PC-3 (cell line): ENCODE measurements at regions not wholly inside any gene's neighbourhood (a gene's known extent, or its start where the extent isn't known, plus 50 kb on each side); places are given as distances from the start of the nearest gene placed in this dataset.

Experiments
- ATAC-seq: fragments of 200-7000 bp; cut with Tn5 transposase; 2 replicates; pipeline ENCODE4 v1.9.1; 2020; ENCODE audit warnings: mild to moderate bottlenecking, moderate library complexity
- BruUV-seq: library from RNA; stranded (reverse); fragments of 400-500 nt; replicated peaks from 2 replicates; lab custom pipeline; 2021; lab: Mats Ljungman, UMichigan
- CTCF ChIA-PET: fragments of 300-600 bp; sonication (Branson Sonifier 250); formaldehyde crosslinking; loops from one replicate; lab custom pipeline; 2022; ENCODE audit warnings: antibody characterized with exemption; lab: Charles Lee
- POLR2A ChIA-PET: fragments of 300-600 bp; sonication (Branson Sonifier 250); formaldehyde crosslinking; loops from one replicate; lab custom pipeline; 2022; ENCODE audit warnings: antibody characterized with exemption; ENCODE audit not compliant: unreplicated experiment; lab: Charles Lee
- DNase-seq: peaks from one replicate; pipeline ENCODE4 v3.0.0-alpha.2; 2015
- H2AFZ ChIP-seq: fragments of 300-600 bp; sonication (generic); 2 replicates; pipeline ENCODE4 v1.6.0; 2016; ENCODE audit warnings: antibody characterized with exemption, low read length
- H3F3A ChIP-seq: fragments of 300-600 bp; sonication (generic); one replicate; pipeline ENCODE4 v1.6.0; 2017; ENCODE audit warnings: antibody characterized with exemption, low read length, control low read depth, mild to moderate bottlenecking; ENCODE audit not compliant: unreplicated experiment
- H3K27ac ChIP-seq: fragments of 300-600 bp; sonication (generic); 2 replicates; pipeline ENCODE4 v1.5.1; 2016; ENCODE audit warnings: mild to moderate bottlenecking, low read length
- H3K27me3 ChIP-seq: fragments of 300-600 bp; sonication (generic); 2 replicates; pipeline ENCODE4 v1.6.1; 2016; ENCODE audit warnings: low read length, mixed read lengths
- H3K36me3 ChIP-seq: fragments of 300-600 bp; sonication (generic); 2 replicates; pipeline ENCODE4 v1.6.1; 2016; ENCODE audit warnings: low read depth, mixed run types, low read length, mixed read lengths
- H3K4me1 ChIP-seq: fragments of 300-600 bp; sonication (generic); 2 replicates; pipeline ENCODE4 v1.5.1; 2016; ENCODE audit warnings: low read length; ENCODE audit not compliant: insufficient read depth
- H3K4me2 ChIP-seq: fragments of 300-600 bp; sonication (generic); 2 replicates; pipeline ENCODE4 v1.6.0; 2016; ENCODE audit warnings: low read length
- H3K4me3 ChIP-seq: fragments of 300-600 bp; sonication (generic); 2 replicates; pipeline ENCODE4 v1.5.1; 2016; ENCODE audit warnings: mild to moderate bottlenecking, low read length, mixed read lengths
- H3K79me2 ChIP-seq: fragments of 300-600 bp; sonication (generic); 2 replicates; pipeline ENCODE4 v1.6.1; 2017; ENCODE audit warnings: low read length, mixed read lengths
- H3K9ac ChIP-seq: fragments of 300-600 bp; sonication (generic); 2 replicates; pipeline ENCODE4 v1.6.0; 2016; ENCODE audit warnings: mild to moderate bottlenecking, low read length
- H3K9me2 ChIP-seq: fragments of 300-600 bp; sonication (generic); replicated peaks from 2 replicates; pipeline ENCODE4 v1.6.1; 2016; ENCODE audit warnings: mixed run types, low read length, mixed read lengths
- H3K9me3 ChIP-seq: fragments of 300-600 bp; sonication (generic); 2 replicates; pipeline ENCODE4 v1.6.1; 2016; ENCODE audit warnings: low read length, mixed read lengths
- H4K20me1 ChIP-seq: fragments of 300-600 bp; sonication (generic); 2 replicates; pipeline ENCODE4 v1.6.1; 2016; ENCODE audit warnings: low read length, mixed read lengths
- EZH2 ChIP-seq: fragments of 300-600 bp; sonication (generic); IDR thresholded peaks from one replicate; pipeline ENCODE4 v1.6.1; 2017; ENCODE audit warnings: antibody characterized with exemption, mild to moderate bottlenecking, low read length; ENCODE audit not compliant: unreplicated experiment
- EZH2phosphoT487 ChIP-seq: fragments of 300-600 bp; sonication (generic); IDR thresholded peaks from 2 replicates; pipeline ENCODE4 v1.6.1; 2018; ENCODE audit warnings: mild to moderate bottlenecking, antibody characterized with exemption, low read length, borderline replicate concordance
- intact Hi-C: fragments of 100-400 bp; cut with micrococcal nuclease; formaldehyde crosslinking; loops from 2 replicates; pipeline ENCODE4 v1.9.0; 2023
- TF ChIP-seq, protein P1 (sequence below): fragments of 300-600 bp; sonication (generic); conservative IDR thresholded peaks from 2 replicates; pipeline ENCODE4 v1.5.1; 2017; ENCODE audit warnings: antibody characterized with exemption, low read depth, mild to moderate bottlenecking, low read length

DNA sequence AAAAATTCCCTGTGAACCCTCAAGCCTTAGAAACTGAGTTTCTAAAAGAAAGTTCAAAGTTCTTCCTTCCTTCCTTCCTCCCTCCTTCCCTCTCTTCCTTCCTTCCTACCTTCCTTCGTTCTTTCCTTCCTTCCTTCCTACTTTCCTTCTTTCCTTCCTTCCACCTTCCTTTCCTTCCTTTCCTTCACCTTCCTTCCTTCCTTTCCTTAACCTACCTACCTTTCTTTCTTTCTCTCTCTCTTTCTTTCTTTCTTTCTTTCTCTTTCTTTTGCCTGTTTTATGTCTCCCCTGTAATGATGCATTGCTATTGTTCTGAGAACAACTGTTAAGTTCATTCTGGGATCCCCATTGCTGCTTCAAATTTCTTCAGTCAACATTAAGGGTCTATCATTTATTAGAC, 551.1 kb downstream of the TFEC start:
- no peaks in the 10 kb centered on the region for H3F3A ChIP-seq
- no TSS peak for BruUV-seq
- no peak overlapping the region for H3K27ac ChIP-seq
- H3K9me2 ChIP-seq, result no peaks in the 10 kb centered on the region
- no peak overlapping the region for H3K4me2 ChIP-seq
- no peak for ATAC-seq
- no peaks in the 10 kb centered on the region for H3K36me3 ChIP-seq
- H3K9me3 ChIP-seq, result no peaks in the 10 kb centered on the region
- no peaks in the 10 kb centered on the region for H3K27me3 ChIP-seq
- no peak overlapping the region for H3K4me3 ChIP-seq
- no peak for DNase-seq
- ChIA-PET CTCF (no interaction called here), POLR2A (no interaction called here)
- H3K4me1 ChIP-seq, result peaks cover 8% of the 10 kb centered on the region
- no peak overlapping the region for H2AFZ ChIP-seq
- TF ChIP-seq, protein P1, sequence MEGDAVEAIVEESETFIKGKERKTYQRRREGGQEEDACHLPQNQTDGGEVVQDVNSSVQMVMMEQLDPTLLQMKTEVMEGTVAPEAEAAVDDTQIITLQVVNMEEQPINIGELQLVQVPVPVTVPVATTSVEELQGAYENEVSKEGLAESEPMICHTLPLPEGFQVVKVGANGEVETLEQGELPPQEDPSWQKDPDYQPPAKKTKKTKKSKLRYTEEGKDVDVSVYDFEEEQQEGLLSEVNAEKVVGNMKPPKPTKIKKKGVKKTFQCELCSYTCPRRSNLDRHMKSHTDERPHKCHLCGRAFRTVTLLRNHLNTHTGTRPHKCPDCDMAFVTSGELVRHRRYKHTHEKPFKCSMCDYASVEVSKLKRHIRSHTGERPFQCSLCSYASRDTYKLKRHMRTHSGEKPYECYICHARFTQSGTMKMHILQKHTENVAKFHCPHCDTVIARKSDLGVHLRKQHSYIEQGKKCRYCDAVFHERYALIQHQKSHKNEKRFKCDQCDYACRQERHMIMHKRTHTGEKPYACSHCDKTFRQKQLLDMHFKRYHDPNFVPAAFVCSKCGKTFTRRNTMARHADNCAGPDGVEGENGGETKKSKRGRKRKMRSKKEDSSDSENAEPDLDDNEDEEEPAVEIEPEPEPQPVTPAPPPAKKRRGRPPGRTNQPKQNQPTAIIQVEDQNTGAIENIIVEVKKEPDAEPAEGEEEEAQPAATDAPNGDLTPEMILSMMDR, result no peak
- no peak for TF ChIP-seq EZH2phosphoT487
- TF ChIP-seq EZH2, result no peak
- intact Hi-C loops, result loop anchor here (10.0 kb wide), 2 partner anchors 125 to 245 kb away; no protein-coding TSS in a partner anchor
- no peaks in the 10 kb centered on the region for H3K79me2 ChIP-seq
- no peak overlapping the region for H3K9ac ChIP-seq
- no peaks in the 10 kb centered on the region for H4K20me1 ChIP-seq

DNA sequence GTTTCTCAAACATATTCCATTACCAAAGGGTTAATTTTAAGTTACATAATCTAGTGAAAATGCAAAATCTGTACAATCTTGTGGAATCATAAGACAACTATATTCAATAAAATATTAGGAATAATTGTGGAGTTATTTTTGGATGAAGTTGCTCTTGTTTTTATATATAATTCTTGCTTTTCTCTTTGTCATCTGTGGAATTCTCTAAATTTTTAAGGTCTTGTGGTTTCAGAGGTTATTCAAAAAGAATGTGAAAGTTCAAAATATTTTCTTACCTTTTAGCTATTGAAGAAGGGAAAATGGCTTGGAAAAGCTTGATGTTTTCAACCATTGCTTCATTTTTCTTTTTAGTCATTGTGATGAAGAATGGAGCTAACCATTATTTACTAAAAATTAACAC, 552.1 kb downstream of the TFEC start:
- H3K36me3 ChIP-seq, result no peaks in the 10 kb centered on the region
- TF ChIP-seq EZH2 (no peak), EZH2phosphoT487 (no peak)
- TF ChIP-seq, protein P1, result no peak
- CTCF ChIA-PET, result interaction anchor here (0.7 kb wide), 1 partner anchor 120 kb away, joined by 3 read pairs; no protein-coding TSS in a partner anchor
- no peak overlapping the region for H2AFZ ChIP-seq
- no peak for ATAC-seq
- H3K4me2 ChIP-seq, result no peak overlapping the region
- no peaks in the 10 kb centered on the region for H3F3A ChIP-seq
- H3K4me3 ChIP-seq, result no peak overlapping the region
- BruUV-seq, result no TSS peak
- no peak for DNase-seq
- H3K9me3 ChIP-seq, result no peaks in the 10 kb centered on the region
- H4K20me1 ChIP-seq, result no peaks in the 10 kb centered on the region
- no peaks in the 10 kb centered on the region for H3K79me2 ChIP-seq
- H3K4me1 ChIP-seq, result peaks cover 8% of the 10 kb centered on the region
- POLR2A ChIA-PET, result no interaction called here
- H3K27ac ChIP-seq, result no peak overlapping the region
- H3K9ac ChIP-seq, result no peak overlapping the region
- H3K9me2 ChIP-seq, result no peaks in the 10 kb centered on the region
- intact Hi-C loops, result loop anchor here (10.0 kb wide), 2 partner anchors 124 to 244 kb away; no protein-coding TSS in a partner anchor
- no peaks in the 10 kb centered on the region for H3K27me3 ChIP-seq

DNA sequence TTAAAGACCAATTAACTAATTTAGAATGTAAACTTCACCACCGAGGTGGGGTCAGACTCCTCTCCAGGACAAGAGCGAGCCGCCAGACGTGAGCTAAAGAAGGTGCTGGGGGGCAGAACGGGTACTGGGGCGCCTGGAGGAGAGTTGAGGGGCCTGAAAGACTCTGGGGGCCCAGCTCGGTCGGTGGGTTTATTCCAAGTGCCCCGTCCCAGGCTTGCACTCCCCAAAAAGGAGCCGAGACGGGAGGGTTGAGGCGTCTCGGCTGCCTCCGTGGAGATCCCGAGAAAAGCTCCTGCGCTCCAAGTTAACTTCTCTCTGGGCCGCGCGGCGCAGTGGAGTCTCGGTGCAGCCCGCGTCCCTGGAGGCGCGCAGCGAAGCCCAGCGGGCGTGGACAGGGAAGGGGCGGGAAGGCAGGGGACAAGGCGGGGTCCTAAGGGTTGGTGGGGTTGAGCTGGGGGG, 553.3 kb downstream of the TFEC start:
- Histone ChIP-seq H3K4me2 (no peak overlapping the region), H3K36me3 (no peaks in the 10 kb centered on the region), H3K4me1 (peaks cover 6% of the 10 kb centered on the region), H4K20me1 (no peaks in the 10 kb centered on the region), H3K4me3 (no peak overlapping the region), H3K9me2 (no peaks in the 10 kb centered on the region), H2AFZ (no peak overlapping the region), H3F3A (no peaks in the 10 kb centered on the region), H3K9me3 (no peaks in the 10 kb centered on the region), H3K27me3 (no peaks in the 10 kb centered on the region), H3K9ac (no peak overlapping the region), H3K79me2 (no peaks in the 10 kb centered on the region), H3K27ac (no peak overlapping the region)
- intact Hi-C loops, result loop anchor here (10.0 kb wide), 2 partner anchors 122 to 242 kb away; no protein-coding TSS in a partner anchor
- DNase-seq (no peak), ATAC-seq (no peak)
- TF ChIP-seq EZH2 (no peak), EZH2phosphoT487 (no peak)
- TF ChIP-seq, protein P1, result no peak
- BruUV-seq, result no TSS peak
- ChIA-PET CTCF (no interaction called here), POLR2A (no interaction called here)
